Activated CD4-positive, alpha-beta T cell treated with anti-CD3 and anti-CD28 coated beads for 24 hours (primary cell): ENCODE measurements at regions not wholly inside any gene's neighbourhood (a gene's known extent, or its start where the extent isn't known, plus 50 kb on each side); places are given as distances from the start of the nearest gene placed in this dataset.

Experiments used
- DNase-seq, 2 donors: peaks; one replicate each; pipeline ENCODE4 v3.0.0-alpha.2; 2020; ENCODE audit warnings: low read depth in 2 of 2

GRCh38 chr17:6213859-6214258, 143.7 kb downstream of the WSCD1 start:
- no peak for DNase-seq

GRCh38 chr17:6212766-6213165, 142.6 kb downstream of the WSCD1 start:
- no peak for DNase-seq

DNA sequence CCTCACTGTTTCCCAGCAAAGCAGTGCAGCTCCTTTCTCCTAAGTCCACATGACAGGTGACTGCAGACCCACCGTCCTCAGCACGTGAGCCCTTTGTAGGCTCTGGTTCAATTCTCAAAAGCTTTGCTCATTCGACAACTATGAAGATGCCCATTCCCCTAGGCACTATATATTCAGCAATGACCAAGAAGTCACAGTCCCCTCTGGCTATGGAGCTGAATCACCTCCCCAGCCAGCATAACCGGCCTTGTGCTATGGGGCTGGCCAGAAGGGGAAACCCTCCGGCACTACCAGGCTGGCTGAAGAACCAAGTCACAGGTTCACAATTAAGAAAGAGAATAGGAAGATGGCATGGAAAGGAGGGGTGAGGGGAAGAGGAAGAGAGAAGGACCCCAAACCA, 139.7 kb downstream of the WSCD1 start:
- no peak for DNase-seq

GRCh38 chr17:6208608-6209180, 138.5 kb downstream of the WSCD1 start:
- DNase-seq = no peak

DNA sequence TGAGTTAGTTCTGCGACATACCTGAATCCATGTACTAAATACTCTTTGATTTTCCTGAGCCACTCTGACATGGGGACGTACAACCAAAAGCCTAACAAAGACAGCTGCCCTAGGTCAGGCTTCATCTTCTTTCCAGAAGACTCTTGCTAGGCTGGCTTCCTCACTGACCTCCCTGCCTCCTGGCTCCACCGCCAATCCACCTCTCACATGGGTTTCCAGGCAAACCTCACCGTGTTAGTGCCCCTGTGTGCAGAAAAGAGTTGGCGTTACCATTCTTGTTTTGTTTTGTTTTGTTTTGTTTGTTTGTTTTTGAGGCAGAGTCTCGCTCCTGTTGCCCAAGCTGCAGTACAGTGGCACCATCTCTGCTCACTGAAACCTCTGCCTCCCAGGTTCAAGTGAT, 135.3 kb downstream of the WSCD1 start:
- no peak for DNase-seq

DNA sequence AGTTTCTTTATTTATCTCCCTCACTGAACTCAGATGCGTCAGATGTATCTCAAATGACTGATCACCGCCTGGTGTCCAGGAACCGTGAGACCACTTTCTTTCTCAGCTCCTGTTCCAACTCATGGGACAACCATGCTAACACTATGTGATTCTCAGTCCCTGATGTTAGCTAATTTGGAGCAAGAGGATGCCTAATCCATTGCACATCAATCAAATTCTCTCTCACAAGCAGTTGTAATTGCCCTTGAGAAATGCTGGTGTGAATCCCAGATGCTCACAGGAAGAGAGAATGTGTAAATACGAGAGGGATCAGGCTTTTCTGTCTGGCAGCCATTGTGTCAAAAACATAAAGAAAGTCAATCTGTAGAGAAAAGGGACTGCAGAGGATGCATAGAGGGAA, 134.9 kb downstream of the WSCD1 start:
- DNase-seq = no peak

DNA sequence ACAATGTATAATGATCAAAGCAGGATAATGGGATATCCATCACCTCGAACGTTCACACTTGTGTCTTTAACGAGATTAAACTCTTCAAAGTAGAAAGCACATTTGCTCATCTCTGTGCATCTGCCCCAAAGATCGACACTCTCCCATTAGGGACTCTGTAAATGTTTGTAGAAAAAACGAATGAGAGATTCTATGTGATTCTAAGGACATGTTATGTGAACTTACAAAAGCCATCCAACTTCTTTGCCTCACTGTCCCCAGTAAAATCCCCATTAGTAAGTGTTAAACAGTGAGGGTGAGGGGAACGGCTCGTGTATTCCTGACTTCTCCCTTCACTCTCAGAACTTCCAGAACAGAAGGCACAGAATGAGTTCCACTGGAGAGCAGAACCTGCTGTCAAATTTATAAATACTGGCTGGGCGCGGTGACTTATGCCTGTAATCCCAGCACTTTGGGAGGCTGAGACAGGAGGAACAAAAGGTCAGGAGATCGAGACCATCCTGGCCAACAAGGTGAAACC, 134.1 kb downstream of the WSCD1 start:
- DNase-seq = no peak

DNA sequence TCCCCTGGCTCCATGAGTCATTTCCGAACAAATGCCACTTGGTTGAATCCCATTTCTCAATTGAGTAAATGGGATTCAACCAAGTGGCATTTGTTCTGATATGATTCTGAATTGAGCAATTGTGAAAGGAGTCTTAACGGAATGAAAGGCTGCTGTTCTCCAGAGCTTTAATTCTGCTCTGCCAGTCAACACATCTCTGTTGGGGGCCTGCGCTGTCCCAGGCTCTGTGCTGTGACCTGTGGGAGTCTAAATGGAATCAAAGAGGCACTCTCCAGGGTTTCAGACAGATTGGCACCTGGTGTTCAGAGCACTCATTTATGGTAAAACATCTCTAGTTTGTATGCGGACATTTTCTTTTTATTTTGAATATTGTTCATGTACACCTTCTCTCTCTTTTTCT, 126.2 kb downstream of the WSCD1 start:
- no peak for DNase-seq

GRCh38 chr17:6195123-6195522, 124.9 kb downstream of the WSCD1 start:
- no peak for DNase-seq

DNA sequence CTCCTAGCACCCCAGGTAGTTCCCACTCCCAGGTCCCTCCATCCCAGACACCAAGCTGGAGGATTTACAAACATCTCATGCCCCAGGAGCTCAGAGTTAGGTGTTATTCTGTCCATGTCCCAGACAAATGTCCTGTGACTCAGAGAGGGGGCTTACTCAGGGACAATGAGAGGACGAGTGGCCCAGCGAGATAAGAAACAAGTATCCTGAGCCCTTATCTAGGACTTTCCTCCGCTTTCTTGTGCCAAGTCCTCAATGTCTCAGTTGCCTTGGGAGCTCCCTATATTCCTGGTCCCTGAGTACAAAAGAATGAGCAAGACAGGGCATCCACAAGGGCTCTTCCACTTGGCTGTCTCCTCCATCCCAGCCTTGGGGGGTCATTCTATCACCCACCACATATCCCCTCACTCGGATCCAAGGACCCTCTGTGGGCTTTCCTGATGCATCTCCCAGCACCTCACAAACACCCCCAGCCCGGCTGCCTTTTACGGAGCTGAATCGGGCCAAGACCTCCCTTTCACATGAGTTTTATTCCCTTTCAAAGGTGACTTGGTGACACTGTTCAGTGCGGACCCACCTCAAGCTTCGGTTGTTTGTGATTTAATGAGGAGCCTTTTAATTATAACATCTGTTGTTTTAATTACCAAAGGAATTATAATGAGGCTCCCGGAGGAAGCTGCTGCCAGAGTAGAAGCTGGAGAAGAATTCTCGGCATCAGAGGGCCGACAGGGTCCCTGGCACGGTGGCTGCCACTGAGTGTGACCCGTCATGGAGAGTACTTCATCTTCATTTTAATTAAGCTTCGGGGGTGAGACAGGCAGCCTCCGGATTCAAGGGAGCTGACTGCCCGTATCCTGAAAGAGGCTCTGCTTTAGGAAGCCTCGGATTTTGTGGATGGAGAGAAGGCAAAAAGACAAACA, 121.5 kb downstream of the WSCD1 start:
- DNase-seq = no peak

- DNase-seq = no peak
Observed at GRCh38 chr17:6187836-6188235, 117.7 kb downstream of the WSCD1 start.

- no peak for DNase-seq
Observed at GRCh38 chr17:6186998-6187397, 116.8 kb downstream of the WSCD1 start.

GRCh38 chr17:6184508-6184907, 114.3 kb downstream of the WSCD1 start:
- DNase-seq = no peak

DNA sequence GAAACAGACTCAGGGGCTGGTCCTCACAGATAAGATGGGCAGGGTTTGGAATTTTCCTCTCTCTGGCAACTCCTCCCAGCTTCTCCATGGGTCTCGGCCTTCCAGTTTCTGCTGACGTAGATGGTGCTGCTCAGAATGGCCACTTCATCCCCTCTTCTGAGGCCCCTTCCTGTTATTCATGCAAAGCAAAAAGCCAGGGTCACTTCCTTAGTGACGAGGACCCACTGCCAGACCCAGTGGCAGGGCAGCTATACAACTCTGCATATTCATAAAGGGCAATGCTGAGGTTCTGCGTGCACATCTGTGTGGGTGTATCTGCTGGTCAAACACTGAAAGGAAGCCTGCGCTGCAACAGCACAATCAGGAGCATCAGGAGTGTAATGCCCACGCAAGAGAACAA, 108.8 kb downstream of the WSCD1 start:
- no peak for DNase-seq

- DNase-seq = no peak
Observed at GRCh38 chr17:6177941-6178694, 107.9 kb downstream of the WSCD1 start.
